NCI-H2227 (cell line): ENCODE measurements at regions not wholly inside any gene's neighbourhood (a gene's known extent, or its start where the extent isn't known, plus 50 kb on each side); places are given as distances from the start of the nearest gene placed in this dataset.

ENCODE experiments used
- DNase-seq: peaks from one replicate; lab custom pipeline; 2025; ENCODE audit not compliant: unreplicated experiment; lab: John Stamatoyannopoulos, UW

DNA sequence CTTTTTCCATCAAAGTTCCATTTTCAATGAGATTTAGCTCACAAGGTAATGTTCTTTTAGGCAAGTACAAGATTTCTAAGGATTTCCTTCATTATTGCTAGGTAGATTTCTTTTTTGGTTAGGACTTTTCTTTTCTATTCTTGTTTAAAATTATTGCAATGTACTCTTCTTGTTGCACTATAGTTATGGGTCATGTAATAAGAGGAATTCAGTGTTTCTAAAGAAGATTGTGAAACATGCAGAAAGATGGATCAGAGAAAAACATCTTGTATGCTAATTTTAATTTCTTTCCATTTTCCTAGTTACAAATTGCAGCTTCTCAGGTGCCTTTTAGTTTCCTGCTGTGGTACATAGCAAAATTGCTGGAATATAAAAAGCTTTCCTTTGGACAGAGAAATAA is 56.1 kb downstream of the BTG1 start:
- DNase-seq = no peak

DNA sequence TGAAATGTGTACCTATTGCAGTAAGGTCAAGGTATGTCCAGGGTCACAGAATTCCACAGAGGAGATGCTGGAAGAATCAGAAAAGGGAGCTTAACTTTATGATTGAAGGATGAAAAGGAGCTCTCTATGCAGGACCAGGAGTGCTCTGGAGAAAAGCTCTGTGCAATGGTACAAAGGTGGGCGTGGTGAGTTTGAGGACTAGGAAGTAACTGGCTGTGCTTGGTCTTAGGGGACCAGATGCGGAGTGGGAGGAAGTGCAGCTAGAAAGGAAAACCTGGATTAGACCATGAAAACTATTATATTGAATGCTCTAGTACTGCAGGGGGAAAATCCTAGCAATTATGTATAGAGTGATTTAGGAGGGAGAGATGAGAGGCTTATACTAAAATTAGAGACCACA is 56.8 kb downstream of the BTG1 start:
- DNase-seq = peak; percentile 10

DNA sequence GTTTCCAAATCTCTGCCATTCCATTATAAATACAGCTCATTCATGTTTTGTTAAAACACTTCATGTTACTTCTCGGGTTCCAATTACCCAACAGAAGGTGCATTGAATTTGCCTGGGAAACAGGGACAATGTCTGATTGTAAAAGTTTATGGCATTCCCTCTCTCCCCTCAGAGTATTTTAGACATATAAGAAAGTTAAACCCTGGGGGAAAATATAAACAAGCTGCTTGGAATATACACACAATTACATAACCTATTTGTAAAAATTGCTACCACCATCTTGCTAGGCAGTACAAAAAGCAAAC is 60.0 kb downstream of the BTG1 start:
- no peak for DNase-seq

DNA sequence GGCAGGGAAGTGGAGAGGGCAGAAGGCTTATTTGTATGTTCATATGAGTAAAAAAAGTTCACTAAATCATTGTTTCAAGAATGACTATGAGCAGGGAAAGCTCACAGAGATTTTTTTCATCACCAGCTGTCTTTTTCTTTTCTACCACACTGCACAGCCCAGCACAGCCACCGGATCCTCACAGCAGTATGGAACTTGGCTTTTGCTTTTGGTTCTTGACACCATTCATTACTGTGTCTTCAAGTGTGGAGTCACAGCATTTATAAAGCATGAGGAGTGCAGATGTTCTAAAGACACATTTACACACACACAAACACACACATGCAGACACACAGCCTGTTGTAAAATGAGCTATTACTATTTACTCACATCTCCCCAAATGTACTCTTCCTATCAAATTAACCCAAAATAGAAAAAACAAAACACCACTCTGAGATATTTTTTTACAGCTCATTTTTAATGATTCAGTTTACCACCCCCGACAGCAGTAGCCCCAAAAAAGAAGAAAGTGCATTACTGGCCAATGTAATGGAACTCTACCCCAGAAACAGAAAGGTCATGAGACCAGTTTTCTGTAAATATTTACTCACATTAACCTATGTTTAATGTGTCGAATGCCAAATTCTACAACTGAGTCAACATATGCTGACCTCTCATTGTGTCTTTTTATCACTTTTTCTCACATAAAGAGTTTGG is 60.5 kb downstream of the BTG1 start:
- DNase-seq = no peak

DNA sequence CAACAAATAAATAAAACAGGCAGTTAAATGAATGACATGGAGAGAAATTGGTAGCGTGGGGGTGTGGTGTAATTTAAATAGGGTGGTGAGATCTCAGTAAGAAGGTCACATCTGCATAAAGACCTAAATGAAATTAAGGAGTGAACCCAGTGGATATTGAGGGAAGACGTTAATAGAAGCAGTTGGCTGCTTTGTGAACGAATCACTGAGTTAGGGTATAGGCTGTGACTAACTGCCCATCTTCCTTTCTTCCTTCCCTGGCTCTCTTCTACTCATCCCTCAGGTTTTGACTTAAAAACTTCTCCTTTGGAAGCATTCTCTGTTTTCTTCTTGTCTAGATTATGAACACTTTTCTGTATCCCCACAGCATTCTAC is 64.7 kb downstream of the BTG1 start:
- DNase-seq = no peak

DNA sequence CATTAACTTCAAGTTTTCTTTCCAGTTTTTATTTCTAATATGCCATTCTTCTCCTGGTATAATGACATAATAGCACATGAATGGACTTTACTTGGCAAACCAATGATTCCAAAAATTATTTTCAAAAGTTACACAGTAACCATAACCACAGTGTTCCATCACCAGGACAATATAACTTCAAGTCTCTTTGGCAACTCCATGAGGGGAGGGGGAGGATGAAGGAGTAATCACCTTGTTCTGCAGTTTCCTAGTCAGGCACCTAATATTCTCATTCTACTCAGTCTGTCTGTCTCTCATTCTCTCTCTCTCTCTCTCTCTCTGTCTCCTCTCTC is 66.6 kb downstream of the BTG1 start:
- DNase-seq = no peak

DNA sequence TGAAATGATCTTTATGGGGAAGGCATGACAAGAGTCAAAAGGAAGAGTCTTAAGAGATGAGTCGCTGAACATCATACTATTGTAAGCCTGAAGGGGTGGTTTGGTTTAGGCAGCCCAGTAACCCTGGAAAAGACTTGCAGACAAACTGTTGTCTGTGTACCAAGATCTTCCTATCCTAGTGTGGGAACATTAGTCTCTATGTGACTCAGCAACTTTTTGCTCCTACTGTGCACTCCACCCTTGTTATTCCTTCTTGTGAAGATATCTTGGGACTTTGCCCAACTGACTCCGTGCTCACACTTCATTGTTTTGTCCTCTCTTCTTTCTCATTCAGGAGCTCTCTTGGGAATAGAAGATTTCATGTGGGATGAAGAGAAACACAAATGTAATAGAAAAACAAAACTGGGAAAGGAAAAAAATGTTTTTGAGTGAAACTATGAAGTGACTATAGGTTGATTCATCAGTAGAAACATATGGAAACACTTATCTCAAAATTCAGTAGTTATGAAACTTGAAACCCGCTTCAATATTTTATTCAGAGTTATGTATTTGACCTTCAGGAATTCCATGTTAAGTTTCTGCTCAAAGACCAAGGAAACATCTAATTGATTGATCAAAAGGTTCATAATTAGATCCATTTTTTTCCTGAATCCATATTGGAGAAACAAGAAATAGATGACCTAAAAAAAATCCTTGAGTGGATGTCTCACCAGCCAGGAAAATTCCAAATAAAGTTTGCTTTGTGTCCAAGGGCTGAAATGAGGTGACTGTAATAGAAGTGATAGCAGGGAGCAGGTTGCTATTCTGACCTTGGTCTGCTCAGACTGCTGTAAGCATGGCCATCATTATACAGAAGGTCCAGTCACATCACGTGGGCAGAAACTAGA is 67.2 kb downstream of the BTG1 start:
- no peak for DNase-seq

DNA sequence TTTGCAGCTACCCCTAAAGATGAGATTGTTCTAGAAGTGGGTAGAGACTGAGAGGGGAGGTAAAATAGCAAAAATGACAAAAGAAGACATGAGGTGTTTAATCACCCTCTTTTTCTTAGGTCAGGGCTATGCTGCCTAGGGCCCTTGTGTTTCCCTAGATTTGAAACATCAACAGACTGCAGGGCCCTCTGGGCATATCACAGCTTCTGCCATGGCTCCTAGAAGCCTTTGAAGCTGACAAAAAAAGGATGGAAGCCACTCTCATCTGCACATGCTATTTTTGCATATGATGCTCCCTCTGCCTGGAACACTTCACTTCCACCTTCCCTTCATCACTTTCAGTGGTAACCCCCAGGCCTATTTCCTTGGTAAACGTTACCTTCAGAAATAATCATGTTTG is 68.1 kb downstream of the BTG1 start:
- DNase-seq = no peak

DNA sequence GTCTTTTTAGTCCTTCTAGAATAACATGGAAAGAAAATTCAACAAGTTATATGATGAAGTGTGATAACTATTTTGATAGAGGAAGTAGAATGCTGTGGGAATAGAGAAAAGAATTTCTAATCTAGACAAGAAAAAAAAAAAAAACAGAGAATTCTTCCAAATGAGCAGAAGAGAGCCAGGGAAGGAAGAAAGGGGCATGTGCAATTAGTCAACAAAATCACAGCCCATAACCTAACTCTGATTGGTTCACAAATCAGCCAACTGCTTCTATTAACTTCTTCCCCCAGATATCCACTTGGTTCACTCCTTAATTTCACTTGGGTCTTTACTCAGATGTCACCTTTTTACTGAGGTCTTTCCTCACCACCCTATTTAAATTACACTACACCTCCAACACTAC is 69.5 kb downstream of the BTG1 start:
- DNase-seq = no peak

DNA sequence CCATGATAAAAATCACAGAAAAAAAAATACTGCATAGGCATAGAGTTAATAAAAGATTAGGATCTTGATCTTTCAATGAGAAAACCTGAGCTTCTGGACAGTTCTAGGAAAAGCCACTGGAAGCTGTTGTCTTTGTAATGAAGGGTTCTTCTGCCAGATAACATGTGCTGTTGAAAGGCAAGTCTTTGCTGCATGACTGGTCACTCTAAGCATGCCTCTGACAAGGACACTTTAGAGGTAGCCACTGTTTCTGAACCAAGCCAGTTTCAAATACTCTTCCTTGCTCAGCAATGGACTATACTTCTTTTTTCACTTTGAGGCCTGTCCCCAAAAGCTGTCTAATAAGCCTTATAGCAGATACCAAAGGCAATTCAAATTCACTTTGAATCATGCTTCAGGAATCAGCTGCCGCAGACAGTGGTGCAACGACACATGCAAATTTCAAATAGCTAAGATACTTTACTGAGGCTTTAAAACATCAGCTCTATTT is 70.2 kb downstream of the BTG1 start:
- no peak for DNase-seq

DNA sequence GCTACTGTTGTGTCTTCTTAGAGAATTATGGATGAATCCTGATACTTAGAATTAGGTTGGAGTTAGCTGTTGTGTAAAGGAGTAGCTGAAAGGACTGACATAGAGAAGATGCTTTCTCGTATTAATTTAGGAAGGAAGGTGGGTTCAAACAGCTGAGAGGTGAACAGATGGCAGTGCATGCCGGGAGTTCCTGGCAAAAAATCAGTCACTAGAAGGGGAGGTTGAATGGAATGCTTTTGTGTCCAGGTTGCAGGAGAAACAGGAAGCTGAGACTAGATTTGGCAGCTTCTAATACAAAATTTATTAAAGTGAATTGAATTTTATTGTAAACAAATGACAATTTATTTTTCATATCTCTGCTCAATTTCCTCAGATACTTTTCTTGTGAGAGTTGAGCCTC is 70.8 kb downstream of the BTG1 start:
- DNase-seq = no peak

DNA sequence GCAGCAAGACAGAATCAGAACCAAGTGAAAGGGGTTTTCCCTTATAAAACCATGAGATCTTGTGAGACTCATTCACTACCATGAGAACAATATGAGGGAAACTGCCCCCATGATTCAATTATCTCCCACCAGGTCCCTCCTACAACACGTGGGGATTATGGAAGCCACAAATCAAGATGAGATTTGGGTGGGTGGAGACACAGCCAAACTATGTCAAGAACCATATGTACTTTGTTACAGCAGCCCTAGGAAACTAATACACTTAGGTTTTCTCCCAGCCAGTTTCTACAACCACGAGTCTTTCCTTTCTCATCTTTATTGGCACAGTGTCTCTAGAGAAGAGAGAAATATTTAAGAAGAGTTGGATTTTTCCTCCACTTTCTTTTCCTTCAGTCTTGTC is 72.6 kb downstream of the BTG1 start:
- no peak for DNase-seq

DNA sequence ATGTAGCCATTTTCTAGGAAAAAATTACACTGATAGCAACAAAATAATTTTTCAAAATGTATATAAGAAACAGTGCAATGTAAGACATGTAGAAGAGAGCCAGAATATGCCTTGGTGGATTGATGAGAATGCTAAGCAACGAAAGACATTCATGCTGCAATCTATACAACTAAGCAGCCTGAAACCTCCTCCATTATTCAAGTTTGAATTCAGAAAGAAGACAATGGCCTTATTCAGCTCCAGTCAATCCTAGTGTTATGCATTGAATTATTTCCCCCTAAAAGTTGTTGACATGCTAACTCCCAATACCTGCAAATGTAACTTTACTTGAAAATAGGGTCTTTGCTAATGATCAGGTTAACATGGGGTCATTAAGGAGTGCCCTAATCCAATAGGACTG is 73.5 kb downstream of the BTG1 start:
- no peak for DNase-seq

DNA sequence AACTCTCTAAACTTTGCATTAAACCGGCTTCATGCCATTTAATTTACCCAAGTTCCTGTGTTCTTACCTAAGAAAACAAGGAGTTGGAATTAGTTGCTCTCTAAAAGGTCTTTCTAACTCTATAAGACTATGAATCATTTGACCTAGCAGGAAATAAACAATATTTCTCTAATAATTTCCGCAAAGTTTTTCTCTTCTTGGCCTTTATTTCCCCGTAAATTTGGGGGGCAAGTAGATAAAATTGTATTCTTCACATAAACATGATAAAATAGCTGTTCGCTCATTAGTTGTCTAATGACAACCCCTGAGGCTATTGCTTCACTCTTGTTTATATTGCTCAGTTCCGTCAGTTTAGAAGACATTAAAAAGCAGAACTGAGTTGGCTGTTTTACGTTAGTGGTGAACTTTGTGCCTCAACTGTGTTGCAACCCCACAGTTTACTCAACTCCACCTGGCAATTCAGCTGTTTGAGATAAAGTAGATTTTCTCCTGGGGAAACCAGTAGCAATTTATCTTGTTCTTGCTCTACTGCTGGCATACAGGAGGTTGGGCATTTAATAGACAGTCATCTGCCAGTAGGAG is 74.7 kb downstream of the BTG1 start:
- DNase-seq = no peak

DNA sequence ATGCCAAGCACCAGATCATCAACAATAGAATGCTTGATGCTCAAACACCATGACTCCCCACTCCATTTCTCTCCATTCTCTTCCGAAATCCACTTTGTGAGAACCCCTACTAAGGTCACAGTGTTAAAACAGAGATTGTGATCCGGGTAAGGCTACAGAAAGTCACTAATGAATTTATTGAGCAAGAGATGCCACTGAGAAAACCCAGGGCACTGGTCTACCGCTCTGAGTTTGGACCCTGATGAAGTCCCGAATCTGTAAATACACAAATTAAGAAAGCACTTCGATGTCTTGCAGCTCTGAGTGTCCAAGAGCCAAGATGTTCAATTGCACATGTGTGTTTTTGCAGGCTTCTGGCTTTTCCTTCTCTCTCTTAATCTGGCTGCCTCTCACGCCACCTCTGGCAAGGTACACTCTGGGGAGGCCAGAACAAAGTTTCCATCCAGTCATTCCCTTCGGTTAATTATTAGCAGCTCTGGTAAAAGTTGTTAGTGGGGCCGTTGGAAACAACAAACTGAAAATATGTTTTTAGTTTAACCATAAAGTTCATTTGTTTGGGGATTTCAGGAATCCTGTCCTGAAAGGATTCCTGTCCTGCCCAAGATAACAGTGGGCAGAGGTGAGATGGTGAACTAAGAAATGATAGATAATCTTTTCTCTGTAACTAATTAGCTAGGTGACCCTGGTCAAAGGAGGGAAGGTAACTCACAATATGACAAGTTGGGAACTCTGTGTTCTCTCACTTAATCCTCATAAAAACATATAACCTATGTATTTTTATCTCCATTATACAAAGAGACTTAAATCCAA is 75.4 kb downstream of the BTG1 start:
- DNase-seq = no peak

DNA sequence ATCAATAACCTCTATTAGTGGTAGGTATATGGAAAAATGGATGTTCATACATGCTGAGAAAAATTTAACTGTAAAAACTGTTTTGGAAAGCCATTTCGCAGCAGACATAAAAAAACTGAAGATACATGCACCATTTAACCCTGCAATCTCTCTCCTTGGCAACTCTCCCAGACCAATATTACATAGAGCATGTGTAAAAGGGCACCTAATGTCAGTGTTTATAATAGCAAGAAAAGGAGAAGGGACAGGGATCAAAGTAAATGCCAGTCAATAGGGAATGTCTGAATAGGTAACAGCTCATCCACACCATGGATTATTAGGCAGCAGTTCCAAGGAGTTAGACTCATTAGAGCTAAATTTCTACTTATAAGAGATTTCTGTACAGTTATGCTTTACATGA is 77.2 kb downstream of the BTG1 start:
- peak; percentile 74 for DNase-seq

DNA sequence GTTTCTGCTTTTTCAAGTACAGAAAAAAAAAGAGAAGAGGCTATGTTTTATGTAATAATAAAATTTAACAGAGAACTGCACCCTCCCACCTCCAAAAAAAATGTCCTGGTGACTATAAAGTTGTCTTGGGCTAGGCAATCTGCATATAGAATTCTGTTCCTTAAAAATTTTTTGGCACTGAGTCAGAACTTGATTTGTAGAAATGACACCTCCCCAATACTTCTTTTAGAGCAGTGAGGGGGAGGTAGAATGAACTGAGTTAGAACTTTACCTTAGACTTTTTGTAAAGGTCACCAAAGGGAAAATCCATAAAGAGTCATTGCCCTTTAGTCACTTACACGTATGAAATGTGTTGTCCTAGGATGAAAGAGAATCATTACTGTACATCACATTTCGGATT is 80.0 kb downstream of the BTG1 start:
- DNase-seq = no peak

DNA sequence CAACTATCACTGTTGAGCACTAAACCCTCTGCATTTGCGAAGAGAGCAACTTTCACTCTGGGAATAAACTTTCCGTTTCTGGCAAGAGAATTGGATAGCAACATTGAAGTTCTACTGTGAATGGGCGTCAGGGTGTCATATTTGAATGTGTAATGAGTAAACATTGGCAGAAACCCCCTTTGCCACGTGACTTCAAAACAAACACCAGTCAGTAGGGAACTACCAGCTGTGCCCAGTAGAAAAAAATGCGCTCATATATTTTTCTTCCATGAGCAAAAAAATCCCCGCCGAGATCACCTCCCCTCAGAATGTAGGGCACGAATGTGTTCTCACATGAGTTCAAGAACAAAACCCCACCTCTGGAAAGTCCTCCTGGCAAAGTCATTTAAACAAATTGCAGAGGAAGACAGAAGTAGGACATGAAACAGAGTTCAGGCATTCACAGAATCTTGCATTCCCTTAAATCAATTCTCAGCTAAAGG is 80.6 kb downstream of the BTG1 start:
- DNase-seq = peak; percentile 30

DNA sequence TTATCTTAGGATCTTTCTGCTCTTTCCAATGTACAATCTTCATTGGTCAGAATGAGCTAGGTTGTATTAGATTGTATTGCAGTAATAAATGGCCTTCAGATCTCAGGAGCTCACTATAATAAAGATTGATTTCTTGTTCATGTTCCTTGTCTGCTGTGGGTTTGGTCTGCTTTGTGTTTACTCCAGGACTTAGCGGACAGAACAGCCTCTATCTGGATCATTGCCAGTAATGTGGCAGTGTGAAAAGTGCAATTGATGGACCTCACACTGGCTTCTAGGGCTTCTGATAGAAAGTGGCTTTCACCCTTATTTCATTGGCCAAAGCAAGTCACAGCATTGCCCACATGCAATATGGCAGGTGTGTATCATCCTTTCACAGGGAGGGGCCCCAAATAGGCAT is 81.2 kb downstream of the BTG1 start:
- DNase-seq = peak; percentile 58

DNA sequence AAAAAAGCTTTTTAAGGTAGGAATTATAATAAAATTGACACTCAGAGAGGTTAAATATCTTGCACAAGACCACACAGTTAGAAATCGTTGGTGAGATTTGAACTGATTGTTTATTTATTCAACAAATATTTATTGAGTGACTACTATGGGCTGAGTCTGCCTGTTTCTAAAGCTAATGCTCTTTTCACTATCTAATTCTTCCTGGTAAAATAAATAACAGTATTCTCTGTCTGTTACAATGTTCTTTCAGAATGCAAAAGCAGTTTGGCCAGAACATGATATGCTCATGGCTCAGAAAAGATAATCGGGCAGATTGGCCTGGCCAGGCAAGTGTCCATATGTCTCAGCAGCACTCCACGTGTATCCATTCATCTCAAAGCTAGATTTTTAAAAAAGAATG is 82.0 kb downstream of the BTG1 start:
- DNase-seq = no peak
